Adrenal gland (tissue), 5 donors: ENCODE measurements at regions not wholly inside any gene's neighbourhood (a gene's known extent, or its start where the extent isn't known, plus 50 kb on each side); places are given as distances from the start of the nearest gene placed in this dataset.
"Not testable (repeated sequence)": the region's sequence is repeated elsewhere in the genome, so short reads cannot be mapped to it uniquely, and the experiment has no call there.

ENCODE experiments used
- CTCF ChIP-seq, 6 experiments: fragments of 450-650 bp in 4 of 6; fragments of 200-600 bp in 2 of 6; sonication (generic) in 1 of 6; IDR thresholded peaks; 1 replicate in 5 of 6; 2 replicates in 1 of 6; pipeline versions ENCODE4 v1.5.1 to v1.8.0; 2016 to 2021; ENCODE audit warnings: antibody characterized with exemption in 6 of 6, mild to moderate bottlenecking in 2 of 6, moderate library complexity in 1 of 6
- POLR2A ChIP-seq, 2 donors: fragments of 450-650 bp; IDR thresholded peaks; one replicate each; pipeline ENCODE4 v1.6.1; 2017; ENCODE audit warnings: antibody characterized with exemption in 2 of 2, mild to moderate bottlenecking in 2 of 2, moderate library complexity in 1 of 2
- donor health status: DM: no; HTN: no; CAD: no.

DNA sequence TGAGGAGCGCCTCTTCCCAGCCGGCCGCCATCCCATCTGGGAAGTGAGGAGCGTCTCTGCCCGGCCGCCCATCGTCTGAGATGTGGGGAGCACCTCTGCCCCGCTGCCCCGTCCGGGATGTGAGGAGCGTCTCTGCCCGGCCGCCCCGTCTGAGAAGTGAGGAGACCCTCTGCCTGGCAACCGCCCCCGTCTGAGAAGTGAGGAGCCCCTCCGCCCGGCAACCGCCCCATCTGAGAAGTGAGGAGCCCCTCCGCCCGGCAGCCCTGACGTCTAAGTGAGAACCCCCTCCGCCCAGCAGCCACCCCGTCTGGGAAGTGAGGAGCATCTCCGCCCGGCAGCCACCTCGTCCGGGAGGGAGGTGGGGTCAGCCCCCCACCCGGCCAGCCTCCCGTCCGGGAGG is 319.9 kb upstream of the EPHA4 start:
- TF ChIP-seq CTCF, POLR2A (IDR thresholded peaks at IDR 0.05): not testable (repeated sequence)
